H1 (cell line): ENCODE measurements at regions not wholly inside any gene's neighbourhood (a gene's known extent, or its start where the extent isn't known, plus 50 kb on each side); places are given as distances from the start of the nearest gene placed in this dataset.

Experiments used
- CTCF ChIA-PET: fragments of 300-600 bp; sonication (Branson Sonifier 250); formaldehyde crosslinking; loops from one replicate; lab custom pipeline; 2021; ENCODE audit not compliant: partially characterized antibody; lab: Charles Lee
- POLR2A ChIA-PET: fragments of 300-600 bp; sonication (Branson Sonifier 250); formaldehyde crosslinking; loops from one replicate; lab custom pipeline; 2021; ENCODE audit warnings: inconsistent platforms; ENCODE audit not compliant: partially characterized antibody; lab: Charles Lee
- DNase-seq, 2 experiments: peaks; one replicate each; pipeline versions ENCODE4 v3.0.0 to v3.0.0-alpha.2; 2010 to 2022; ENCODE audit warnings: low spot score in 2 of 2, low read depth in 1 of 2, mixed read lengths in 1 of 2
- FAIRE-seq: peaks from 2 replicates; lab custom pipeline; 2011; peaks lifted over from hg19 to GRCh38; lab: Jason Lieb, UNC
- H2AFZ ChIP-seq: 2 replicates; pipeline ENCODE4 v1.8.1; 2012; ENCODE audit warnings: low read length, inconsistent platforms
- H2AK5ac ChIP-seq: 2 replicates; pipeline ENCODE4 v1.6.1; 2013; ENCODE audit warnings: low read depth, low read length
- H2BK120ac ChIP-seq: replicated peaks from 2 replicates; pipeline ENCODE3; 2013; ENCODE audit warnings: low read depth, low read length, inconsistent platforms
- H2BK12ac ChIP-seq: 2 replicates; pipeline ENCODE4 v1.6.1; 2013; ENCODE audit warnings: low read depth, low read length
- H2BK15ac ChIP-seq: 2 replicates; pipeline ENCODE4 v1.6.1; 2013; ENCODE audit warnings: low read length
- H2BK20ac ChIP-seq: 2 replicates; pipeline ENCODE4 v1.6.1; 2013; ENCODE audit warnings: low read length
- H2BK5ac ChIP-seq: 2 replicates; pipeline ENCODE4 v1.6.1; 2013; ENCODE audit warnings: low read depth, low read length
- H3K14ac ChIP-seq: 2 replicates; pipeline ENCODE4 v1.6.1; 2013; ENCODE audit warnings: inconsistent platforms; ENCODE audit not compliant: insufficient read length
- H3K18ac ChIP-seq: 2 replicates; pipeline ENCODE4 v1.6.1; 2013; ENCODE audit warnings: low read length; ENCODE audit errors: extremely low read depth
- H3K23ac ChIP-seq: 2 replicates; pipeline ENCODE4 v1.6.1; 2013; ENCODE audit warnings: inconsistent platforms; ENCODE audit not compliant: insufficient read length
- H3K23me2 ChIP-seq: 2 replicates; pipeline ENCODE4 v1.6.1; 2013; ENCODE audit warnings: low read depth, low read length
- H3K27ac ChIP-seq: 2 replicates; pipeline ENCODE4 v1.6.1; 2011; ENCODE audit warnings: low read depth, low read length, inconsistent platforms
- H3K27me3 ChIP-seq, 4 experiments: replicated peaks in 1 of 4; 1 replicate in 1 of 4; 2 replicates in 3 of 4; pipeline versions ENCODE4 v1.6.1 to v1.8.1; 2011 to 2013; ENCODE audit warnings: low read length in 3 of 4, mild to moderate bottlenecking in 3 of 4, inconsistent platforms in 2 of 4, mixed read lengths in 2 of 4, moderate library complexity in 1 of 4; ENCODE audit not compliant: control insufficient read depth in 3 of 4, insufficient read depth in 3 of 4; ENCODE audit errors: extremely low read depth in 1 of 4
- H3K36me3 ChIP-seq, 4 experiments: 2 replicates each; pipeline versions ENCODE4 v1.6.1 to v1.8.1; 2011 to 2013; ENCODE audit warnings: mild to moderate bottlenecking in 4 of 4, low read length in 3 of 4, moderate library complexity in 2 of 4, control low read depth in 1 of 4, inconsistent platforms in 1 of 4; ENCODE audit not compliant: insufficient read depth in 4 of 4, control insufficient read depth in 2 of 4
- H3K4ac ChIP-seq: replicated peaks from 2 replicates; pipeline ENCODE3; 2013; ENCODE audit warnings: low read length, low read depth, mixed read lengths, inconsistent platforms; ENCODE audit not compliant: insufficient read length
- H3K4me1 ChIP-seq, 4 experiments: replicated peaks in 1 of 4; 1 replicate in 1 of 4; 2 replicates in 3 of 4; pipeline versions ENCODE4 v1.6.1 to v1.8.1; 2011 to 2013; ENCODE audit warnings: low read length in 3 of 4, inconsistent platforms in 2 of 4, mixed read lengths in 1 of 4; ENCODE audit not compliant: insufficient read depth in 4 of 4, control insufficient read depth in 3 of 4
- H3K4me2 ChIP-seq, 2 experiments: 2 replicates each; pipeline versions ENCODE4 v1.6.1 to v1.8.1; 2011 to 2013; ENCODE audit warnings: low read depth in 2 of 2, low read length in 2 of 2, control low read depth in 1 of 2, inconsistent platforms in 1 of 2, mild to moderate bottlenecking in 1 of 2; ENCODE audit not compliant: insufficient read depth in 1 of 2
- H3K4me3 ChIP-seq, 4 experiments: fragments of 200-600, 300-600 bp in 1 of 4; sonication (generic), shearing (Covaris generic), sonication (Bioruptor Twin) in 1 of 4; 2 replicates each; pipeline versions ENCODE4 v1.5.1 to v1.8.1; 2011 to 2016; ENCODE audit warnings: low read length in 4 of 4, low read depth in 3 of 4, control low read depth in 2 of 4, inconsistent platforms in 2 of 4, mild to moderate bottlenecking in 2 of 4, mixed read lengths in 1 of 4, moderate library complexity in 1 of 4; ENCODE audit not compliant: insufficient read depth in 2 of 4; ENCODE audit errors: extremely low read depth in 1 of 4
- H3K56ac ChIP-seq: replicated peaks from 2 replicates; pipeline ENCODE3; 2013; ENCODE audit warnings: low read depth, mild to moderate bottlenecking, mixed read lengths, low read length, inconsistent platforms; ENCODE audit not compliant: insufficient read length
- H3K79me1 ChIP-seq: 2 replicates; pipeline ENCODE4 v1.6.1; 2013; ENCODE audit warnings: low read depth, low read length, control low read depth
- H3K79me2 ChIP-seq, 2 experiments: 2 replicates each; pipeline versions ENCODE4 v1.6.1 to v1.8.1; 2012 to 2013; ENCODE audit warnings: low read length in 2 of 2, mild to moderate bottlenecking in 2 of 2, inconsistent platforms in 1 of 2; ENCODE audit not compliant: insufficient read depth in 2 of 2, control insufficient read depth in 1 of 2
- H3K9ac ChIP-seq, 4 experiments: replicated peaks in 1 of 4; 1 replicate in 1 of 4; 2 replicates in 3 of 4; pipeline versions ENCODE4 v1.6.1 to v1.8.1; 2011 to 2013; ENCODE audit warnings: low read depth in 3 of 4, low read length in 3 of 4, control low read depth in 2 of 4, mild to moderate bottlenecking in 2 of 4, moderate library complexity in 2 of 4, inconsistent platforms in 1 of 4; ENCODE audit errors: extremely low read depth in 1 of 4
- H3K9me3 ChIP-seq, 2 experiments: 2 replicates each; pipeline versions ENCODE4 v1.6.1 to v1.8.1; 2012 to 2013; ENCODE audit warnings: mild to moderate bottlenecking in 2 of 2, moderate library complexity in 2 of 2, control low read depth in 1 of 2, inconsistent platforms in 1 of 2, low read depth in 1 of 2, low read length in 1 of 2, mixed read lengths in 1 of 2; ENCODE audit not compliant: insufficient read depth in 2 of 2
- H4K20me1 ChIP-seq, 2 experiments: replicated peaks in 1 of 2; 2 replicates each; pipeline versions ENCODE3 to v1.8.1; 2011 to 2013; ENCODE audit warnings: inconsistent platforms in 2 of 2, low read length in 2 of 2, mild to moderate bottlenecking in 1 of 2; ENCODE audit not compliant: insufficient read depth in 2 of 2, control insufficient read depth in 1 of 2
- H4K5ac ChIP-seq: 2 replicates; pipeline ENCODE4 v1.6.1; 2013; ENCODE audit warnings: low read length, low read depth, mixed read lengths, inconsistent platforms; ENCODE audit not compliant: insufficient read length
- H4K8ac ChIP-seq: 2 replicates; pipeline ENCODE4 v1.8.0; 2013; ENCODE audit warnings: mild to moderate bottlenecking, moderate library complexity, low read length, inconsistent platforms; ENCODE audit not compliant: insufficient read depth; ENCODE audit errors: extremely low read depth
- H4K91ac ChIP-seq: replicated peaks from 2 replicates; pipeline ENCODE3; 2013; ENCODE audit warnings: low read length, mixed read lengths, inconsistent platforms; ENCODE audit not compliant: insufficient read length
- ASH2L ChIP-seq: fragments of 200-600, 300-600 bp; sonication (generic); IDR thresholded peaks from one replicate; pipeline ENCODE4 v1.7.1; 2017; ENCODE audit warnings: low read length
- ATF2 ChIP-seq: IDR thresholded peaks from 2 replicates; pipeline ENCODE4 v1.6.1; 2012; ENCODE audit warnings: low read length, inconsistent platforms
- ATF3 ChIP-seq: IDR thresholded peaks from 2 replicates; pipeline ENCODE4 v1.6.1; 2011; ENCODE audit warnings: low read depth, mild to moderate bottlenecking, low read length; ENCODE audit not compliant: insufficient read depth
- EGR1 ChIP-seq: IDR thresholded peaks from 2 replicates; pipeline ENCODE4 v1.6.1; 2011; ENCODE audit warnings: low read depth, low read length, borderline replicate concordance
- EP300 ChIP-seq, 2 experiments: IDR thresholded peaks; 1 replicate in 1 of 2; 2 replicates in 1 of 2; pipeline ENCODE4 v1.6.1; 2011 to 2012; ENCODE audit warnings: low read depth in 2 of 2, low read length in 2 of 2, mild to moderate bottlenecking in 2 of 2, borderline replicate concordance in 1 of 2, inconsistent platforms in 1 of 2, moderate library complexity in 1 of 2
- HDAC2 ChIP-seq, 2 experiments: fragments of 300-600 bp in 1 of 2; sonication (generic) in 1 of 2; IDR thresholded peaks; 2 replicates each; pipeline ENCODE4 v1.6.1; 2011 to 2012; ENCODE audit warnings: low read depth in 2 of 2, low read length in 2 of 2, mild to moderate bottlenecking in 2 of 2, moderate library complexity in 2 of 2, borderline replicate concordance in 1 of 2, inconsistent platforms in 1 of 2
- KDM4A ChIP-seq: IDR thresholded peaks from one replicate; pipeline ENCODE4 v1.7.1; 2012; ENCODE audit warnings: low read depth, mild to moderate bottlenecking, moderate library complexity, low read length, inconsistent platforms; ENCODE audit not compliant: severe bottlenecking
- SP4 ChIP-seq: IDR thresholded peaks from 2 replicates; pipeline ENCODE4 v1.6.1; 2012; ENCODE audit warnings: low read length, inconsistent platforms
- USF2 ChIP-seq: IDR thresholded peaks from 2 replicates; pipeline ENCODE4 v1.6.1; 2011; ENCODE audit warnings: low read length, improper control_type of control experiment
- ZNF274 ChIP-seq: IDR thresholded peaks from 2 replicates; pipeline ENCODE4 v1.7.0; 2012; ENCODE audit warnings: low read length, borderline replicate concordance; ENCODE audit errors: extremely low read depth
- WGBS, 2 experiments: shearing (Covaris generic) in 1 of 2; methylation state at CpG; one replicate each; pipeline versions ENCODE4 v1.1.6 to v1.1.7; 2013 to 2015; ENCODE audit warnings: low lambda C conversion rate in 2 of 2, mixed read lengths in 2 of 2, inconsistent platforms in 1 of 2, low coverage in 1 of 2, missing lambda C conversion rate in 1 of 2; ENCODE audit not compliant: insufficient replicate concordance in 2 of 2, insufficient coverage in 1 of 2, insufficient read length in 1 of 2; ENCODE audit errors: extremely low coverage in 1 of 2, missing lambda C conversion rate in 1 of 2; 5-methylcytosine and 5-hydroxymethylcytosine counted together

- CTCF ChIA-PET: interaction anchor here (0.6 to 0.7 kb wide), 2 partner anchors 145 to 788 kb away, joined by 3 to 4 read pairs; no protein-coding TSS in a partner anchor
- H3K4me1 ChIP-seq: peaks cover 0 to 2% (median 0%) of the 10 kb centered on the region in 4 experiments; a peak in 1 of 7 replicates
- POLR2A ChIA-PET: no interaction called here
- H2AK5ac ChIP-seq: no peak overlapping the region
- no peak overlapping the region for H2BK15ac ChIP-seq
- H2BK5ac ChIP-seq: no peak overlapping the region
- H3K27me3 ChIP-seq: no peaks in the 10 kb centered on the region; a peak in 2 of 7 replicates
- no peak for DNase-seq
- no peak overlapping the region for H3K14ac ChIP-seq
- 95% methylated on average over 2 of the region's 2 CpGs; no CpG with 5 or more reads in 1 of the 2 experiments for WGBS, 2 experiments
- H3K36me3 ChIP-seq: no peaks in the 10 kb centered on the region
- H3K79me1 ChIP-seq: no peaks in the 10 kb centered on the region
- H3K4me3 ChIP-seq: no peak overlapping the region
- H3K9me3 ChIP-seq: no peaks in the 10 kb centered on the region
- no peak overlapping the region for H4K8ac ChIP-seq
- no peak overlapping the region for H4K5ac ChIP-seq
- H3K79me2 ChIP-seq: no peaks in the 10 kb centered on the region
- H4K91ac ChIP-seq: no peak overlapping the region
- no peak for FAIRE-seq
- H3K9ac ChIP-seq: no peak overlapping the region
- H2BK20ac ChIP-seq: no peak overlapping the region
- no peak overlapping the region for H2AFZ ChIP-seq
- no peak overlapping the region for H2BK12ac ChIP-seq
- H3K23ac ChIP-seq: no peak overlapping the region
- no peak overlapping the region for H3K27ac ChIP-seq
- no peaks in the 10 kb centered on the region for H4K20me1 ChIP-seq
- H3K4ac ChIP-seq: no peak overlapping the region
- H3K56ac ChIP-seq: no peak overlapping the region
- H2BK120ac ChIP-seq: no peak overlapping the region
- H3K18ac ChIP-seq: no peak overlapping the region
- no peaks in the 10 kb centered on the region for H3K23me2 ChIP-seq
- no peak overlapping the region for H3K4me2 ChIP-seq
- TF ChIP-seq USF2 (no peak), SP4 (no peak), EP300 (IDR thresholded peaks at IDR 0.05; ENCODE audit: borderline replicate concordance in 1 of 2, low read depth in 2 of 2, low read length in 2 of 2) (no peak), ATF2 (no peak), HDAC2 (IDR thresholded peaks at IDR 0.05; ENCODE audit: borderline replicate concordance in 1 of 2, low read depth in 2 of 2, low read length in 2 of 2) (no peak), ASH2L (no peak), EGR1 (no peak), ATF3 (no peak), KDM4A (no peak), ZNF274 (no peak)
Observed at GRCh38 chr10:4654496-4654895, 171.5 kb upstream of the AKR1E2 start.
